Type B pancreatic cell (in vitro differentiated cells): ENCODE measurements at regions not wholly inside any gene's neighbourhood (a gene's known extent, or its start where the extent isn't known, plus 50 kb on each side); places are given as distances from the start of the nearest gene placed in this dataset.

ENCODE experiments used
- DNase-seq: peaks from one replicate; pipeline ENCODE4 v3.0.0; 2021; ENCODE audit warnings: mixed read lengths; ENCODE audit not compliant: unreplicated experiment; ENCODE audit errors: extremely low spot score
- H3K27ac Mint-ChIP-seq: 2 replicates; pipeline ENCODE4 v1.8.0; 2021; ENCODE audit warnings: mild to moderate bottlenecking, mixed read lengths
- H3K27me3 Mint-ChIP-seq: 2 replicates; pipeline ENCODE4 v1.8.0; 2021; ENCODE audit warnings: mixed read lengths
- H3K36me3 Mint-ChIP-seq: 2 replicates; pipeline ENCODE4 v1.8.0; 2021; ENCODE audit warnings: mixed read lengths
- H3K4me1 Mint-ChIP-seq: one replicate; pipeline ENCODE4 v1.8.0; 2021; ENCODE audit warnings: mixed read lengths; ENCODE audit not compliant: unreplicated experiment
- H3K4me3 Mint-ChIP-seq: 2 replicates; pipeline ENCODE4 v1.8.0; 2021; ENCODE audit warnings: mild to moderate bottlenecking, mixed read lengths
- H3K9me3 Mint-ChIP-seq: 2 replicates; pipeline ENCODE4 v1.8.0; 2021; ENCODE audit warnings: mixed read lengths
- TF ChIP-seq, protein P1 (sequence below): fragments of 200-600 bp; sonication (generic); conservative IDR thresholded peaks from 2 replicates; pipeline ENCODE4 v1.5.0; 2021; ENCODE audit warnings: antibody characterized with exemption, mild to moderate bottlenecking

DNA sequence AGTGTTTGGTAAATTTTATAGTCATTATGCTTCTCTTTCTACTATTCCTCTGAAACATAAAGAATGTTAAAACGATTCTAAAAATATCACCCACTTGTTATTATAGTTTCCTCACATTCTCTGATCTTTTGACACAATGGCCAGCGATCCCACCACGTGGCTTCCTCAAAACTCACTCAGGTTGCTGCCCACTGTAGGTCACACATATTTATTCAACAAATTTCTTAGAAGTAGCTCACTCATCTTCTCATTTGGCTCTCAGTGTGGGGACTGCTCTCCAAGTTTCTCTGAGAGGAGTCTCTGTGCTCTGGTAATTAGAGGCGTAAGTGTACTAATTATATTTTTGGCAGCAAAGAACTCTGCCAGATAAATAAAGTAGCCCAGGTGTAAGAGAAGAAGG, 465.4 kb downstream of the CDH11 start:
- Mint-ChIP-seq H3K4me1 (no peaks in the 10 kb centered on the region), H3K9me3 (peaks cover 12% of the 10 kb centered on the region), H3K27me3 (no peaks in the 10 kb centered on the region), H3K36me3 (no peaks in the 10 kb centered on the region), H3K27ac (no peak overlapping the region), H3K4me3 (no peak overlapping the region)
- no peak for DNase-seq
- TF ChIP-seq, protein P1, sequence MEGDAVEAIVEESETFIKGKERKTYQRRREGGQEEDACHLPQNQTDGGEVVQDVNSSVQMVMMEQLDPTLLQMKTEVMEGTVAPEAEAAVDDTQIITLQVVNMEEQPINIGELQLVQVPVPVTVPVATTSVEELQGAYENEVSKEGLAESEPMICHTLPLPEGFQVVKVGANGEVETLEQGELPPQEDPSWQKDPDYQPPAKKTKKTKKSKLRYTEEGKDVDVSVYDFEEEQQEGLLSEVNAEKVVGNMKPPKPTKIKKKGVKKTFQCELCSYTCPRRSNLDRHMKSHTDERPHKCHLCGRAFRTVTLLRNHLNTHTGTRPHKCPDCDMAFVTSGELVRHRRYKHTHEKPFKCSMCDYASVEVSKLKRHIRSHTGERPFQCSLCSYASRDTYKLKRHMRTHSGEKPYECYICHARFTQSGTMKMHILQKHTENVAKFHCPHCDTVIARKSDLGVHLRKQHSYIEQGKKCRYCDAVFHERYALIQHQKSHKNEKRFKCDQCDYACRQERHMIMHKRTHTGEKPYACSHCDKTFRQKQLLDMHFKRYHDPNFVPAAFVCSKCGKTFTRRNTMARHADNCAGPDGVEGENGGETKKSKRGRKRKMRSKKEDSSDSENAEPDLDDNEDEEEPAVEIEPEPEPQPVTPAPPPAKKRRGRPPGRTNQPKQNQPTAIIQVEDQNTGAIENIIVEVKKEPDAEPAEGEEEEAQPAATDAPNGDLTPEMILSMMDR: no peak

DNA sequence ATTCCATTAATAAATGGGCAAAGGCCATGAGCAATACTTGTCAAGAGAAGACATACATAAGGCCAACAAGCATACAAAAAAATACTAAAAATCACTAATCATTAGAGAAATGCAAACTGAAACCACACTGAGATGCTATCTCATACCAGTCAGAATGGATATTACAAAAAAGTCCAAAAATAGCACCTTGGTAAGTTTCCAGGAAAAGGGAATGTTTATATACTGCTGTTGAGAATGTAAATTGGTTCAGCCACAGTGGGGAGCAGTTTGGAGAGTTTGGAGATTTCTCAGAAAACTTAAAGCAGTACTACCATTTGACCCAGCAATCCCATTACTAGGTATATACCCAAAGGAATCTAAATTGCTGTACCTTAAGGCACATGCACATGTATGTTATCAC, 467.7 kb downstream of the CDH11 start:
- no peaks in the 10 kb centered on the region for H3K36me3 Mint-ChIP-seq
- H3K4me1 Mint-ChIP-seq: no peaks in the 10 kb centered on the region
- H3K27ac Mint-ChIP-seq: no peak overlapping the region
- TF ChIP-seq, protein P1: no peak
- H3K4me3 Mint-ChIP-seq: no peak overlapping the region
- no peak for DNase-seq
- H3K27me3 Mint-ChIP-seq: no peaks in the 10 kb centered on the region
- peaks cover 24% of the 10 kb centered on the region for H3K9me3 Mint-ChIP-seq

DNA sequence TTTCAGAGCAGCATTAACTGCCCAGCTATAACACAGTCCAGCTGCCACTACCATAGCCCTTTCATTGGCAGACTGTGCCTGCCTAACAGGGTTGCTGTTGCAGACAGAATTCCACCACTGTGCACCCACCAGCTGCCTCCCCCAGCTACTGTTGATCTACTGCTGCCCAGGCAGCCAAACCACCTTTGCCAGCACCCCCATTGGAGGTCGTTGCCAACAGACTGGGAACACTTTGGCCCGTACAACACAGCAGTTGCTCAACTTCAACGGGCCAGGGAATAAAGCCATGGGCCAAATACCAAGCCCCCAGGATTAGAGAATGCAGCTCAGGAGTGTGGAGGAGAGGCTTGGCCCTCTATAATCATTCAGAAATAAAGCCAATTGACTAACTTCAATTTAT, 473.6 kb downstream of the CDH11 start:
- H3K27me3 Mint-ChIP-seq: no peaks in the 10 kb centered on the region

DNA sequence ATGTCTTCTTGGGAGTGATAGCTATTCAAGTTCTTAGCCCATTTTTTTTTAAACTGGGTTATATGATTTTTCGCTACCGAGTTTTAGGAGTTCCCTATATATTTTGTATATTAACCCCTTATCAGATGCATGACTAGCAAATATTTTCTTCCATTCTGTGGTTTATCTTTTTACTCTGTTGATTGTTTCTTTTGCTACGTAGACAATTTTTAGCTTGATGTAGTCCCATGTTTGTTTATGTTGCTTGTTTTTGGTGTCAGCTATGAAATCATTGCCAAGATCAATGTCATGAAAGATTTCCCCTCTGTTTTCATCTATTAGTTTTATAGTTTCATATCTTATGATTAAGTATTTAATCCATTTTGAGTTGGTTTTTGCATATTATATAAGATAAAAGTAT, 480.5 kb downstream of the CDH11 start:
- Mint-ChIP-seq H3K27me3 (no peaks in the 10 kb centered on the region), H3K9me3 (no peaks in the 10 kb centered on the region), H3K27ac (no peak overlapping the region), H3K4me1 (no peaks in the 10 kb centered on the region), H3K36me3 (no peaks in the 10 kb centered on the region), H3K4me3 (no peak overlapping the region)
- no peak for DNase-seq
- TF ChIP-seq, protein P1: no peak

More for the DNA sequence above, 473.6 kb downstream of the CDH11 start:
- Mint-ChIP-seq H3K27ac (no peak overlapping the region), H3K4me1 (no peaks in the 10 kb centered on the region), H3K36me3 (no peaks in the 10 kb centered on the region), H3K9me3 (peaks cover 23% of the 10 kb centered on the region), H3K4me3 (no peak overlapping the region)
- TF ChIP-seq, protein P1: no peak
- DNase-seq: no peak

DNA sequence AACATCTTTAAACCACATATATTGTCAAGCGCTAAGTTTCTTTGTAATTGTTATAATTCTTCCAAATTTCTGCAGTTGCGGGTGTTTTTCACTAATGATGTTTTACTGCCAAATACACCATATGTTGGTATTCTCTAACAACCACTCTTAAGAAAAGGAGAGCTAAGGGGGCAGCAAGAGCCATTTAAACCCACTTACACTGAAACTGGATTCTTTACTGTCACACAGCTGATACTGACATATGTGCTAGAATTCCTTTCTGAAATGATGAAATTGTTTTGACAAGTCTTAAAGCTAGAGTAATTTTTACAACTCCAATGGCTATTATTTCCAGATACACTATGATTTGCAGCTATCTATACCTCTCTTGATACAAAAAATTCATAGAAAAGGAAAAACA, 483.1 kb downstream of the CDH11 start:
- H3K27ac Mint-ChIP-seq: no peak overlapping the region
- no peaks in the 10 kb centered on the region for H3K27me3 Mint-ChIP-seq
- no peaks in the 10 kb centered on the region for H3K36me3 Mint-ChIP-seq
- no peak for DNase-seq
- H3K4me3 Mint-ChIP-seq: no peak overlapping the region
- no peaks in the 10 kb centered on the region for H3K9me3 Mint-ChIP-seq
- TF ChIP-seq, protein P1: no peak
- H3K4me1 Mint-ChIP-seq: no peaks in the 10 kb centered on the region

DNA sequence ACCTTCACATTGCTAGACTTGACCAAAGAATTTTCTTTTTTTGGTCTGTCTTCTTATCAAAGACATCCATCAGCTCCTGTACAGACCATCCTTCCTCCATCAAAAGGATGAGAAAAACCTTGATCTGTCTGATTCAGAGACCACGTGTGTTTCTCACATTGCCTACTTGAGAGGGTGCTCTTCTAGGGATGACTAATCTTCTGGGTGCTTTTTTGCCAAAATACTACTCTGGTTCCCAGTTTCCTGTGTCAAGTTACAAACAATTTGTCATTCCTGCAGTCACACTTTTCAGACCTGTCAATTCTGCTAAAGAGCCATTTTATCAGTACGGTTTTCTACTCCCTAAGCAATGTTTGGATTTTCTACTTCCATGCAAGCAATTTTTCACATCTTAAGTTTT, 492.2 kb downstream of the CDH11 start:
- no peaks in the 10 kb centered on the region for H3K36me3 Mint-ChIP-seq
- H3K9me3 Mint-ChIP-seq: no peaks in the 10 kb centered on the region
- TF ChIP-seq, protein P1: no peak
- peaks cover 3% of the 10 kb centered on the region for H3K27me3 Mint-ChIP-seq
- no peak overlapping the region for H3K27ac Mint-ChIP-seq
- H3K4me1 Mint-ChIP-seq: no peaks in the 10 kb centered on the region
- DNase-seq: no peak
- H3K4me3 Mint-ChIP-seq: no peak overlapping the region
